HepG2 (cell line): ENCODE measurements at regions not wholly inside any gene's neighbourhood (a gene's known extent, or its start where the extent isn't known, plus 50 kb on each side); places are given as distances from the start of the nearest gene placed in this dataset.

ENCODE experiments used
- ATAC-seq: fragments of 200-7000 bp; cut with Tn5 transposase; 3 replicates; pipeline ENCODE4 v1.9.1; 2020; ENCODE audit warnings: mild to moderate bottlenecking, moderate library complexity
- BruUV-seq: library from RNA; stranded (reverse); fragments of 400-500 nt; replicated peaks from 2 replicates; lab custom pipeline; 2021; lab: Mats Ljungman, UMichigan
- CTCF ChIA-PET: fragments of 300-600 bp; formaldehyde crosslinking; extraction: SDS; loops from one replicate; lab custom pipeline; 2021; ENCODE audit warnings: low total read pairs, inconsistent platforms, low intra/inter-chr PET ratio; lab: Yijun Ruan, JAX
- POLR2A ChIA-PET: fragments of 350-600 bp; sonication (Branson Sonifier 250); formaldehyde crosslinking; loops from one replicate; lab custom pipeline; 2020; ENCODE audit warnings: antibody characterized with exemption, inconsistent platforms; lab: Yijun Ruan, JAX
- DNase-seq: peaks from one replicate; pipeline ENCODE4 v3.0.0-alpha.2; 2015; ENCODE audit warnings: low spot score
- FAIRE-seq: peaks from 3 replicates; lab custom pipeline; 2011; peaks lifted over from hg19 to GRCh38; lab: Jason Lieb, UNC
- H2AFZ ChIP-seq: one replicate; pipeline ENCODE4 v1.6.1; 2011; ENCODE audit warnings: low read length, inconsistent platforms
- H3K27ac ChIP-seq: fragments of 300-600 bp; 3 replicates; pipeline ENCODE4 v1.8.0; 2011; ENCODE audit warnings: mixed run types, mild to moderate bottlenecking, mixed read lengths, low read length, inconsistent platforms; ENCODE audit not compliant: insufficient read depth; ENCODE audit errors: extremely low read length
- H3K27me3 ChIP-seq, 2 experiments: fragments of 200-600 bp in 1 of 2; 2 replicates in 1 of 2; 3 replicates in 1 of 2; pipeline versions ENCODE4 v1.6.0 to v1.8.0; 2011; ENCODE audit warnings: low read length in 2 of 2, mild to moderate bottlenecking in 2 of 2, moderate library complexity in 2 of 2, inconsistent platforms in 1 of 2; ENCODE audit not compliant: insufficient read depth in 2 of 2, control insufficient read depth in 1 of 2
- H3K36me3 ChIP-seq, 2 experiments: fragments of 200-600 bp in 1 of 2; replicated peaks in 1 of 2; 2 replicates in 1 of 2; 3 replicates in 1 of 2; pipeline versions ENCODE4 v1.5.1 to v1.8.0; 2011; ENCODE audit warnings: low read length in 2 of 2, inconsistent platforms in 1 of 2; ENCODE audit not compliant: insufficient read depth in 2 of 2, control insufficient read depth in 1 of 2
- H3K4me1 ChIP-seq: 2 replicates; pipeline ENCODE4 v1.5.1; 2012; ENCODE audit warnings: low read length, inconsistent platforms; ENCODE audit not compliant: insufficient read depth
- H3K4me2 ChIP-seq: 2 replicates; pipeline ENCODE4 v1.6.0; 2011; ENCODE audit warnings: low read depth, low read length, inconsistent platforms
- H3K4me3 ChIP-seq, 3 experiments: fragments of 200-600 bp in 1 of 3; sonication (generic), shearing (Covaris generic) in 1 of 3; replicated peaks in 1 of 3; 2 replicates each; pipeline ENCODE4 v1.5.1; 2011 to 2016; ENCODE audit warnings: low read length in 3 of 3, inconsistent platforms in 2 of 3, low read depth in 2 of 3, mild to moderate bottlenecking in 2 of 3, control low read depth in 1 of 3, mixed read lengths in 1 of 3; ENCODE audit not compliant: insufficient read depth in 1 of 3
- H3K79me2 ChIP-seq: one replicate; pipeline ENCODE4 v1.6.1; 2011; ENCODE audit warnings: low read length, inconsistent platforms; ENCODE audit not compliant: insufficient read depth
- H3K9ac ChIP-seq: 2 replicates; pipeline ENCODE4 v1.6.0; 2011; ENCODE audit warnings: mild to moderate bottlenecking, low read depth, low read length, inconsistent platforms; ENCODE audit not compliant: insufficient read depth
- H3K9me3 ChIP-seq: 2 replicates; pipeline ENCODE4 v1.5.1; 2012; ENCODE audit warnings: mild to moderate bottlenecking, low read length
- H4K20me1 ChIP-seq: 2 replicates; pipeline ENCODE4 v1.6.0; 2011; ENCODE audit warnings: inconsistent platforms, mild to moderate bottlenecking, low read length, moderate library complexity; ENCODE audit not compliant: insufficient read depth
- GATAD1 ChIP-seq: IDR thresholded peaks from 2 replicates; pipeline ENCODE4 v1.6.1; 2016; ENCODE audit warnings: missing genetic modification reagents, missing compliant biosample characterization
- HDAC2 ChIP-seq: sonication (generic); formaldehyde crosslinking; IDR thresholded peaks from 2 replicates; pipeline ENCODE4 v1.4.0; 2020; ENCODE audit warnings: missing genetic modification reagents
- HOXA9 ChIP-seq: sonication (generic); formaldehyde crosslinking; IDR thresholded peaks from 2 replicates; pipeline ENCODE4 v1.8.1; 2022; ENCODE audit warnings: missing genetic modification reagents, mild to moderate bottlenecking, moderate library complexity, borderline replicate concordance
- MXI1 ChIP-seq: IDR thresholded peaks from 3 replicates; pipeline ENCODE4 v1.6.1; 2012; ENCODE audit warnings: low read depth, low read length, inconsistent platforms, borderline replicate concordance
- PAF1 ChIP-seq: IDR thresholded peaks from 2 replicates; pipeline ENCODE4 v1.6.1; 2016; ENCODE audit warnings: missing genetic modification reagents, missing compliant biosample characterization
- PAWR ChIP-seq: sonication (generic); formaldehyde crosslinking; IDR thresholded peaks from 2 replicates; pipeline ENCODE4 v1.4.0; 2020; ENCODE audit warnings: missing genetic modification reagents, mild to moderate bottlenecking, borderline replicate concordance
- PAX8 ChIP-seq: sonication (generic); formaldehyde crosslinking; IDR thresholded peaks from 2 replicates; pipeline ENCODE4 v1.8.0; 2022; ENCODE audit warnings: mild to moderate bottlenecking, missing genetic modification reagents, borderline replicate concordance
- SRSF4 ChIP-seq: fragments of 200-400 bp; formaldehyde crosslinking; IDR thresholded peaks from one replicate; pipeline ENCODE4 v1.6.1; 2018; ENCODE audit warnings: mild to moderate bottlenecking, low read depth, low read length, moderate library complexity; ENCODE audit not compliant: poor library complexity, severe bottlenecking
- SRSF9 ChIP-seq: fragments of 200-400 bp; formaldehyde crosslinking; IDR thresholded peaks from 2 replicates; pipeline ENCODE4 v1.6.1; 2018; ENCODE audit warnings: borderline replicate concordance, mild to moderate bottlenecking, low read depth, low read length; ENCODE audit not compliant: insufficient read depth, poor library complexity, severe bottlenecking
- ZNF10 ChIP-seq: sonication (generic); formaldehyde crosslinking; IDR thresholded peaks from 2 replicates; pipeline ENCODE4 v1.4.0; 2020; ENCODE audit warnings: mild to moderate bottlenecking, low read depth, missing genetic modification reagents, borderline replicate concordance
- ZNF468 ChIP-seq: sonication (generic); formaldehyde crosslinking; IDR thresholded peaks from 2 replicates; pipeline ENCODE4 v1.8.0; 2022; ENCODE audit warnings: mild to moderate bottlenecking, moderate library complexity, missing genetic modification reagents
- WGBS: methylation state at CpG from one replicate; pipeline ENCODE4 v1.1.6; 2017; ENCODE audit warnings: low lambda C conversion rate; 5-methylcytosine and 5-hydroxymethylcytosine counted together
- in situ Hi-C: cut with HindIII; loops from 2 replicates; pipeline ENCODE4 v1.10.0; 2017; ENCODE audit warnings: low pct_unique_long_range_greater_than_20kb; ENCODE audit not compliant: extremely low pct_ligation_motif_present
- intact Hi-C: fragments of 100-400 bp; cut with micrococcal nuclease; formaldehyde crosslinking; loops from one replicate; pipeline ENCODE4 v1.10.0; 2022; ENCODE audit not compliant: unreplicated experiment
- TF ChIP-seq, protein P1 (sequence below): sonication (generic); formaldehyde crosslinking; IDR thresholded peaks from 2 replicates; pipeline ENCODE4 v1.9.0; 2021; ENCODE audit warnings: missing genetic modification reagents, borderline replicate concordance
- TF ChIP-seq, protein P2 (sequence below): sonication (generic); formaldehyde crosslinking; IDR thresholded peaks from 2 replicates; pipeline ENCODE4 v1.8.0; 2022; ENCODE audit warnings: mild to moderate bottlenecking, missing genetic modification reagents
- TF ChIP-seq, protein P3 (sequence below): IDR thresholded peaks from 2 replicates; pipeline ENCODE4 v1.6.1; 2012; ENCODE audit warnings: low read length, improper control_type of control experiment
- TF ChIP-seq, protein P4 (sequence below): IDR thresholded peaks from 2 replicates; pipeline ENCODE4 v1.6.1; 2016; ENCODE audit warnings: mild to moderate bottlenecking, missing biosample characterization, missing genetic modification reagents

DNA sequence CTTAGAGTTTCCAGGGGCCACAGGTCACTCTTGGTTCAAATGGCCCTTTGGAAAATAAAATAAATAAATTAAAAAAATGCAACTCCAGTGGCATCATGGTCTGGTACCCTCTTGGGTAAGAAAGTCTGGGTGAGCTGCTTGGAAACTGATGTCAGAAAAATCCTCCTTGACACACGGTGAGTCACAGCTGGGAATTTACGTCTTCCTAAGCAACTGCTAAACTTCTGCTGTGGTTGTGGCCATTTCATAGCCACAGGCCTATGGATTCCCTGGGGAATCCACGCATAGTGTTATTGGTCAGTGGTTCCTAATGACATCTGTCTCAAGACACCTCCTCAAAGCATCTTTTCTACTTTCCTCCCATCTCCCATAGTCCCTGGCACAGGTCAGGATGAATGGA lies 220.8 kb downstream of the COG6 start:
- ATAC-seq (no peak), DNase-seq (no peak), FAIRE-seq (no peak)
- no peak overlapping the region for H2AFZ ChIP-seq
- no peak overlapping the region for H3K9ac ChIP-seq
- H3K4me2 ChIP-seq = no peak overlapping the region
- H3K27me3 ChIP-seq = no peaks in the 10 kb centered on the region
- BruUV-seq = no TSS peak
- H3K9me3 ChIP-seq = no peaks in the 10 kb centered on the region
- CTCF ChIA-PET = no interaction called here
- TF ChIP-seq, protein P1, sequence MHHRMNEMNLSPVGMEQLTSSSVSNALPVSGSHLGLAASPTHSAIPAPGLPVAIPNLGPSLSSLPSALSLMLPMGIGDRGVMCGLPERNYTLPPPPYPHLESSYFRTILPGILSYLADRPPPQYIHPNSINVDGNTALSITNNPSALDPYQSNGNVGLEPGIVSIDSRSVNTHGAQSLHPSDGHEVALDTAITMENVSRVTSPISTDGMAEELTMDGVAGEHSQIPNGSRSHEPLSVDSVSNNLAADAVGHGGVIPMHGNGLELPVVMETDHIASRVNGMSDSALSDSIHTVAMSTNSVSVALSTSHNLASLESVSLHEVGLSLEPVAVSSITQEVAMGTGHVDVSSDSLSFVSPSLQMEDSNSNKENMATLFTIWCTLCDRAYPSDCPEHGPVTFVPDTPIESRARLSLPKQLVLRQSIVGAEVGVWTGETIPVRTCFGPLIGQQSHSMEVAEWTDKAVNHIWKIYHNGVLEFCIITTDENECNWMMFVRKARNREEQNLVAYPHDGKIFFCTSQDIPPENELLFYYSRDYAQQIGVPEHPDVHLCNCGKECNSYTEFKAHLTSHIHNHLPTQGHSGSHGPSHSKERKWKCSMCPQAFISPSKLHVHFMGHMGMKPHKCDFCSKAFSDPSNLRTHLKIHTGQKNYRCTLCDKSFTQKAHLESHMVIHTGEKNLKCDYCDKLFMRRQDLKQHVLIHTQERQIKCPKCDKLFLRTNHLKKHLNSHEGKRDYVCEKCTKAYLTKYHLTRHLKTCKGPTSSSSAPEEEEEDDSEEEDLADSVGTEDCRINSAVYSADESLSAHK (CRISPR knock-in tag) = no peak
- TF ChIP-seq PAF1 (CRISPR knock-in tag) (no peak), MXI1 (no peak), SRSF9 (no peak), ZNF468 (CRISPR knock-in tag) (no peak), ZNF10 (no peak), PAWR (CRISPR knock-in tag) (no peak), HOXA9 (CRISPR knock-in tag) (no peak), PAX8 (CRISPR knock-in tag) (no peak), SRSF4 (no peak), GATAD1 (no peak), HDAC2 (CRISPR knock-in tag) (no peak)
- TF ChIP-seq, protein P2, sequence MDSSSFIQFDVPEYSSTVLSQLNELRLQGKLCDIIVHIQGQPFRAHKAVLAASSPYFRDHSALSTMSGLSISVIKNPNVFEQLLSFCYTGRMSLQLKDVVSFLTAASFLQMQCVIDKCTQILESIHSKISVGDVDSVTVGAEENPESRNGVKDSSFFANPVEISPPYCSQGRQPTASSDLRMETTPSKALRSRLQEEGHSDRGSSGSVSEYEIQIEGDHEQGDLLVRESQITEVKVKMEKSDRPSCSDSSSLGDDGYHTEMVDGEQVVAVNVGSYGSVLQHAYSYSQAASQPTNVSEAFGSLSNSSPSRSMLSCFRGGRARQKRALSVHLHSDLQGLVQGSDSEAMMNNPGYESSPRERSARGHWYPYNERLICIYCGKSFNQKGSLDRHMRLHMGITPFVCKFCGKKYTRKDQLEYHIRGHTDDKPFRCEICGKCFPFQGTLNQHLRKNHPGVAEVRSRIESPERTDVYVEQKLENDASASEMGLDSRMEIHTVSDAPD (CRISPR knock-in tag) = no peak
- TF ChIP-seq, protein P3, sequence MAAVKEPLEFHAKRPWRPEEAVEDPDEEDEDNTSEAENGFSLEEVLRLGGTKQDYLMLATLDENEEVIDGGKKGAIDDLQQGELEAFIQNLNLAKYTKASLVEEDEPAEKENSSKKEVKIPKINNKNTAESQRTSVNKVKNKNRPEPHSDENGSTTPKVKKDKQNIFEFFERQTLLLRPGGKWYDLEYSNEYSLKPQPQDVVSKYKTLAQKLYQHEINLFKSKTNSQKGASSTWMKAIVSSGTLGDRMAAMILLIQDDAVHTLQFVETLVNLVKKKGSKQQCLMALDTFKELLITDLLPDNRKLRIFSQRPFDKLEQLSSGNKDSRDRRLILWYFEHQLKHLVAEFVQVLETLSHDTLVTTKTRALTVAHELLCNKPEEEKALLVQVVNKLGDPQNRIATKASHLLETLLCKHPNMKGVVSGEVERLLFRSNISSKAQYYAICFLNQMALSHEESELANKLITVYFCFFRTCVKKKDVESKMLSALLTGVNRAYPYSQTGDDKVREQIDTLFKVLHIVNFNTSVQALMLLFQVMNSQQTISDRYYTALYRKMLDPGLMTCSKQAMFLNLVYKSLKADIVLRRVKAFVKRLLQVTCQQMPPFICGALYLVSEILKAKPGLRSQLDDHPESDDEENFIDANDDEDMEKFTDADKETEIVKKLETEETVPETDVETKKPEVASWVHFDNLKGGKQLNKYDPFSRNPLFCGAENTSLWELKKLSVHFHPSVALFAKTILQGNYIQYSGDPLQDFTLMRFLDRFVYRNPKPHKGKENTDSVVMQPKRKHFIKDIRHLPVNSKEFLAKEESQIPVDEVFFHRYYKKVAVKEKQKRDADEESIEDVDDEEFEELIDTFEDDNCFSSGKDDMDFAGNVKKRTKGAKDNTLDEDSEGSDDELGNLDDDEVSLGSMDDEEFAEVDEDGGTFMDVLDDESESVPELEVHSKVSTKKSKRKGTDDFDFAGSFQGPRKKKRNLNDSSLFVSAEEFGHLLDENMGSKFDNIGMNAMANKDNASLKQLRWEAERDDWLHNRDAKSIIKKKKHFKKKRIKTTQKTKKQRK = no peak
- TF ChIP-seq, protein P4, sequence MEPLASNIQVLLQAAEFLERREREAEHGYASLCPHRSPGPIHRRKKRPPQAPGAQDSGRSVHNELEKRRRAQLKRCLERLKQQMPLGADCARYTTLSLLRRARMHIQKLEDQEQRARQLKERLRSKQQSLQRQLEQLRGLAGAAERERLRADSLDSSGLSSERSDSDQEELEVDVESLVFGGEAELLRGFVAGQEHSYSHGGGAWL = no peak
- POLR2A ChIA-PET = no interaction called here
- H3K4me1 ChIP-seq = no peaks in the 10 kb centered on the region
- H3K36me3 ChIP-seq = no peaks in the 10 kb centered on the region
- no peak overlapping the region for H3K27ac ChIP-seq
- no peaks in the 10 kb centered on the region for H3K79me2 ChIP-seq
- no peak overlapping the region for H3K4me3 ChIP-seq
- in situ Hi-C loops = no loop called here
- intact Hi-C loops = no loop called here
- 26% methylated on average over 3 of the region's 3 CpGs for WGBS
- no peaks in the 10 kb centered on the region for H4K20me1 ChIP-seq
